ENCODE measurements at regions not wholly inside any gene's neighbourhood (a gene's known extent, or its start where the extent isn't known, plus 50 kb on each side); places are given as distances from the start of the nearest gene placed in this dataset.
"Not testable (repeated sequence)": the region's sequence is repeated elsewhere in the genome, so short reads cannot be mapped to it uniquely, and the experiment has no call there.

GRCh38 chr17:31629696-31630470 lies 229.2 kb downstream of the COPRS start:
- no peak for DNase-seq (ENCODE audit: low read depth in 1 of 2, low spot score in 1 of 2)

DNA sequence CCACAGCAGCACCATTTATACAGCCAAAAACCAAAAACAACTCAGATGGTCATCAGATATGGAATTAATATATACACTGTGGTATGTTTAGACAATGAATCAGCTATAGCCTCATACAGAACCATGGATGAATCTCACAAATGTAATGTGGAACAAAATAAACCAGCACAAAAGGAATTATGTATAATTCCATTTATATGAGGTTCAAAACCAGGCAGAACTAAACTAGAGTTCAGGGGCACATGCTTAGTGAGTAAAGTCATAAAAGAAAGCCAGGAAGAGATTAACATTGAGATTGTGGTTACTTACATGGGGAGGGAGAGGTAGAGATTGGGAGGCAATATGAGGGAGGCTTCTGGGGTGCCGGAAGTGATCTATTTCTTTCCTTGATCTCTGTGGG lies 231.1 kb downstream of the COPRS start:
- DNase-seq (ENCODE audit: low read depth in 1 of 2, low spot score in 1 of 2), result no peak

DNA sequence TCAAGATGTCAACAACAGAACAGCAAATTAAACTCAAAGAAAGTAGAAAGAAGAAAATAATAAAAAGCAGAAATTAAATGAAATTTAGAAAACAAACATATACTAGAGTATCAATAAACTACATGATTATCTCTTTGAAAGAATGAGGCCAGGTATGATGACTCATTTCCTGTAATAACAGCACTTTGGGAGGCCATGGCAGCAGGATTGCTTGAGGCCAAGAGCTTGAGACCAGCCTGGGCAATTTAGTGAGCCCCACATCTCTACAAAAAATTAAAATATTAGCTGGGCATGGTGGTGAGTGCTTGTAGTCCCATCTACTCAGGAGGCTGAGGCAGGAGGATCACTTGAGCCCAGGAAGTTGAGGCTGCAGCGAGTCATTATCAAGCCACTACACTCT lies 232.5 kb downstream of the RAB11FIP4 start:
- no peak for DNase-seq (ENCODE audit: low read depth in 1 of 2, low spot score in 1 of 2)

- no peak for DNase-seq (ENCODE audit: low read depth in 1 of 2, low spot score in 1 of 2)
Measured at GRCh38 chr17:31622500-31622899, 231.0 kb downstream of the RAB11FIP4 start.

DNA sequence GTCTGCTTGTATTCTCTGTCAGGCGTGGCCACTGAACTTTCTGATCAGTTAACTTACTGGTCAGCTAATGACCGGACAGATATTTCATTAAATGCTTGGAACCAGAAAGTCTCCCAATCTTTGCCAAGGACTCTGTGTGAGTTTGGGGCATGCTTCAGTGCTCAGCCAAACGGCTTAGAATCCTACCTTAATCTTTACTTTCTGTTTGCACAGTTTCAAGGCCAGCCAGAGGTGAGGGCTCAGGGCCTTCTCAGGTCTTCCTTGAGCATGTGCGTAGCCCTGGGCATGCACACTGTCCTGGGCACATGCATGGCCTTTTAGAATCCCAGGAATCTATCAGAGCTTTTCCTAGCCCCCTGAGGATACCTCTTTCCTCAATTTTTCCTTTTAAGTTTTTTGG lies 230.1 kb downstream of the RAB11FIP4 start:
- DNase-seq (ENCODE audit: low read depth in 1 of 2, low spot score in 1 of 2), result no peak

DNA sequence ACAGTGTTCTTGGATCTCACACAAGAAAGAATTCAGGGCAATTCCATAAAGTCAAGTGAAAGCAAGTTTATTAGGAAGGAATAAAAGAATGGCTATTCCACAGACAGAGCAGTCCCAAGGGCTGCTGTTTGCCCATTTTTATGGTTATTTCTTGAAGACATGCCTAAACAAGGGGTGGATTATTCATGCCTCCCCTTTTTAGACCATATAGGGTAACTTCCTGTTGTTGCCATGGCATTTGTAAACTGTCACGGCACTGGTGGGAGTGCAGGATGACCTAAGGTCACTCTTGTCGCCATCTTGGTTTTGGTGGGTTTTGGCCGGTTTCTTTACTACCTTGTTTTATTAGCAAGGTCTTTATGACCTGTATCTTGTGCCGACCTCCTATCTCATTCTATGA lies 219.6 kb downstream of the RAB11FIP4 start:
- DNase-seq (ENCODE audit: low read depth in 1 of 2, low spot score in 1 of 2), result not testable (repeated sequence)

DNA sequence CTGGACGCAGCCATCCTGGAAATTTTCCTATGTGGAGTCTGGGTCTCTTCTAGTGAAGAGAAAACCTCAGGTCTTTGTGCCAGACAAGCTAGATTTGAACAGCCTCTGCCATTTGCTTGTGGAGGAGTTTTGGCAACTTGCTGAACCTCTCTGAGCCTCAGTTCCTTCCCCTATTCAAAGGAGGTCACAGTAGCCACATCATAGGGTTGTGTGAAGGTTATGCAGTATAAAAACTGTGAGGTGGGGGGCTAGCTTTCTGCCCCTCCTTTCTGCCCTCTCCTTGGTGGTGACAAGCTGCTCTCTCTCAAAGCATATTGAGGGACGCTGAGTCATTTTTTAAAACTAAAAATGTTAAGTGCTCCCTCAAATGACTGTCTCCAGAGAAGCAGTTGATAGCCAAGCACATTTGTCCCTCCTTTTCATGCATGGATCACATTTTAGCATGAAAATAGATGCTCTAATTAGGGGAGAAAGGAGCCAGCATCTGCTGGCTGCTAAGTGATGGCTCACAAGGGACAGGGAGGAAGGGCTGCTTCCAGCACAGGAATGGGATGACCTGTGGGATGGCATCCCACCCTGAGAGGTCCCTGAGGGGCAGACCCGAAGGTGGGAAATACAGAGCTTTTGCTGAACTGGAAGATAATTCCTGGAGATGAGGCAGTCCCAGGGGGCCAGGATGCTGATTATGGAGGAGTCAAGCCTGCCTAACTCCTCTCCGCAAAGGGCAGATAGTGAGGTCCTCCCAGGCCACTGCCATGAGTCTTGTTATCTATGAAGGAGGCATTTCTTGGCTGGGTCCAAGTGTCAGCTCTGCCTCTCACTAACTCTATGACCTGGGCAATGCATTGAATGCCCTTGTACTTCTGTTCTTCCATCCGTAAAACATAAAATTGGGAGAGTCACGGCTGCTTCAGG lies 218.8 kb downstream of the RAB11FIP4 start:
- DNase-seq (ENCODE audit: low read depth in 1 of 2, low spot score in 1 of 2), result no peak

- DNase-seq (ENCODE audit: low read depth in 1 of 2, low spot score in 1 of 2), result no peak
Measured at GRCh38 chr17:31609331-31609730, 217.9 kb downstream of the RAB11FIP4 start.

- DNase-seq (ENCODE audit: low read depth in 1 of 2, low spot score in 1 of 2), result no peak
Measured at GRCh38 chr17:31608659-31609254, 217.3 kb downstream of the RAB11FIP4 start.

DNA sequence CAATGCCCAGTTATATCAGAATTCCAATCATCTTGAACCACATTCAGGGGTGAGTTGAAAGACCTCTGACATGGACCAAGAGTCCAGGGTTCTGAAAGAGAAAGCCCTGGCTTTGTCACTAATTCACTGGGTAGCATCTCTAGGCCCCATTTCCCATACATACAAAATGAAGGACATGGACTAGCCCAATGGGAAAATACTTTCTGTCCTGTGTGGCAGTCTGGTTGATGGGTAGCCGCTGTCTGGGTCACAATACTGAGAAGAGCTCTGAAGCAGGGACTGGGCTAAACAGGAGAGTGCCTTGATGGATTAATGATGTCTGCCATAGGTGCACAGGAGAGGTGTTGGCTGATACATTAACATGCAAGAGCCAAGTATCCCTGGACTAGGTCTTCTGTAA lies 214.3 kb downstream of the RAB11FIP4 start:
- DNase-seq (ENCODE audit: low read depth in 1 of 2, low spot score in 1 of 2), result no peak

DNA sequence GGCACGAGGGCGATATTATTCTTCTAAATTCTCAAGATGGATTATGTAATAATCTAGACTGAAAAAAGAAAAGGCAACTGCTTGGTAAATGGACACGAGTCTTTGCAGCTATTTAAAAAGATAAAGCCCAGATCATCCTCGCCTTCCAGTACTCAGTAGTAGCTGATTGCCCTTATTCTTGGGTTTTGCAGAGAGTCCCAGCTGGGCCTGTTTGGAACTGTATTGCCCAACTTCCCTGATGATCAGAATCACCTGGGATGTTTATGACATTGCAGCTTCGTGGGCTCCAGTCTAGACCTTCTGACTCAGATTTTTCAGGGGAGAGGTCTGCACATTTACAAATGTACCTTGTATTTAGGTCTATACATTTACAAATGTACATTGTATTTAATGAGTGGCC lies 213.5 kb downstream of the RAB11FIP4 start:
- DNase-seq (ENCODE audit: low read depth in 1 of 2, low spot score in 1 of 2), result no peak

GRCh38 chr17:31600144-31600543 lies 208.7 kb downstream of the RAB11FIP4 start:
- not testable (repeated sequence) for DNase-seq (ENCODE audit: low read depth in 1 of 2, low spot score in 1 of 2)

DNA sequence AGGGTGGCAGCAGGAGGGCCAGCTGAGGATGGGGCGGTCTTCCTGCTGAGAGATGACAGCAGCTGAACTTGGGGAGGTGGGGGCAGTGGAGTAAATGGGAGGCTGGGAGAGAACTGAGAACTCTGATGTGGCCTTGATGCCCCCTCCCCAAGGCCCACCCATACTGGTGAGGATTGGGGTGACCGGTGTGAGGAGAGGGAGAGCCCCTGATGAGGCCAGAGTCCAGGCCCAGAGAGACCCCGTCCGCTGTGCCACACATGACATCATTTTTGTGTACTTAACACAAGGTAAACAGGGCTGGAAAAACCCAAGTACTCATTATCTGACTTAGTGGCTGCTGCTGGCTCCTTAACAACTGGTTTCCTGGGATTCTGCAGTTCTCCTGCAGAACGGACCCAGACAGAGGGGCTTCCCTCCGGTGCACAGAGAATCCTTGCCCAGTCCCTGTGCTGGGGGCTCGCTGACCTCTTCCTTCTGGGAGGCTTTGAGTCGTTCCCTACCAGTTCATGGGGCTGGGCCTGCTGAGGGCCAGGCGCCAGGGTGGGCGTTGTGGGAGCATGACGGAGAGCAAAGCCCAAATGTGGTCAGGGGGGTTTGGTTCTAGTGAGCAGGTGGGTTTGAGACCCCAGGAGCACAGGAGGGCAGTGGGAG lies 207.6 kb downstream of the RAB11FIP4 start:
- no peak for DNase-seq (ENCODE audit: low read depth in 1 of 2, low spot score in 1 of 2)

DNA sequence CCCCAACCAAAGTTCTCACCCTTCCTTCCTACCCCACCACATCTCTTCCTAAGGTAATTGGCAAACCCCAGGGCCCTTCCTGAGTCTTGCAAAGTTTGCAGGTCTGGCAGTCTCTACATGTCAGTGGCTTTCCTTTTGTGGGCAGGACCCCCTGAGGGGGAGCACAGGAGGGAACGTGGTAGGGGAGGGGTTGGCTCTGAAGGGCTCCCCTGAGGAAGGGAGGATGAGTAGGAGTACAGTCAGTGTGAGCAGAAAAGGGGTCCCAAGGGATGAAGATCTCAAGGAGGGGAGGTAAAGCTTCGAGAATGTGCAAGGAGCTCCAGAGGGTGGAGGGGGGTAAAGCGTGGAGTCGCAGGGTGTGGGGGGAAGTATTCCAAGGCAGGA lies 206.9 kb downstream of the RAB11FIP4 start:
- DNase-seq (ENCODE audit: low read depth in 1 of 2, low spot score in 1 of 2), result no peak

DNA sequence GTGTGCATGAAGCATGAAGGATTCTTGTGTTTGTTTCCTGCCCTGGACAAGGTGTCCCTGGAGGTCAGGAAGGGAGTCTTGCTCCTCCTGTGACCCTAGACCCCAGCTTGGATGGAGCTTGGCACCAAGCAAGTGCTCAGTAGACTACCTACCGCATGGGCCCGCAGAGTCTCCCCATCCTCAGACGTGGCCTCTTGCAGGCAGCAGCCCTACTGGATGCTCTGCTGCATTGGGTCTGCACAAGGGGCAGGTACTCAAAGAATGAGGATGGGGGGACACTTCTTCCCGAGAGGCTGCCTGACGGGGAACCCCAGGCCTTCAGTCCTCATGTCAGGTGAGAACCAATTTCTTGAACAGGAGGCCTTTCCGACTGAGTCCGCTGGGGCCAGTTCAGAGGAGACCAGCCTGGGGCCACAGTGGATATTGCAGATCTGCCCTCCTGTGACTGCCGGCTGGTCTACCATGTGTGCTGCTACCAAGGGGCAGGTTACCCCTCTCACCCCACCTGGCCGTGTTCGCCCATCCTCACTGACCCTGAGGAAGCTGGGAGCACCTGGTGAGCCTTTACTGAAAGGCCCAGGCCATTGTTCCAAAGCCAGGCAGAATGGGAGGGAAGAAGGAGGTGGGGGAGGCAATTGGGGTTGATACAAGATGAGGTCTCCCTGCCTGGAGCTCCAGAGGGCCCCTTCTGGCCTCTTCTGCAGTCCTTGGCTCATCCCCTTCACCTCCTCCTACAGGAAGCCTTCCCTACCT lies 206.3 kb downstream of the RAB11FIP4 start:
- DNase-seq (ENCODE audit: low read depth in 1 of 2, low spot score in 1 of 2), result no peak

DNA sequence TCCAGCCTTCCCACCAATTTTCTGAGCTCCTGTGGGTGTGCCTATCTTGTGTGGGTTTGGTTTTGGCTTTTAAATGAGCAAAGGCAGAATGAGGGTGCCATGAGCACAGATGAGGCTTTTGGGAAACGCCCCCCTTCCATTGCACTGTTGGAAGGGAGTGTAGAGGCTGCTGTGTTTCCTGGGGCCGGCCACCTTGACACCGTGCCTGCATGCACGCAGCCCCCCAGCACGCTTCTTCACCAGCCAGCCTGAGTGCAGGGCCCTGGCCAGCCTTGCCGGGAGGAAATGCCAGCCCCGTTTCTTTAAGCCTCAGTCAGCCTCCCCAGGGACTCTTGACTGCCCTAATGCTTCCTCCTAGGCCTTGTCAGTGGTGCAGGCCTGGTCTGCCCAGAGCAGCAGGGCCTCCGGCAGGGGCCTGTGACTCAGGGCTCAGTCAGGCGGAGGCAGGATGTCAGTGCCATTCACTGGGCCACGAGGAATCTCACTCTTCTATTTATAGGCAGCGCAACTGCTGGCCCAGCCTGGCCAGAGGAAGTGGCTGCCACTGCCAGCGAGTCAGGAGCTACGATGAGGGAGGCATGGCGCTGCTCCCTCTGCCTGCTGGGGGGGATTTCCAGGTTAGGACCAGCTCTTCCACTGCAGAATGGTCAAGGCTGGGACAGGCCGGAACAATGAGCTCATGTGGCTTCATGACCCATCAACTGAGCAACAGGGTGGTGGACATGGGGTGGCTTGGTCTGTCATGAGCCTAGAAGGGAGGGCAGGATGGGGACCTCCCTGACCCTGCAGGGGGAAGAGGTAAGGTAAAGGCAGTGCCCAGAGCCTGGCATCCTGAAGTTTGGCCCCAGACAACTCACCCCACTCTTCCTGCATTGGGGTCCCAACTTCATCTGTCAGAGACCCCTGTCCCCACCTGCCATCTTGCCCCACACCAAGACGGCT lies 205.2 kb downstream of the RAB11FIP4 start:
- no peak for DNase-seq (ENCODE audit: low read depth in 1 of 2, low spot score in 1 of 2)

DNA sequence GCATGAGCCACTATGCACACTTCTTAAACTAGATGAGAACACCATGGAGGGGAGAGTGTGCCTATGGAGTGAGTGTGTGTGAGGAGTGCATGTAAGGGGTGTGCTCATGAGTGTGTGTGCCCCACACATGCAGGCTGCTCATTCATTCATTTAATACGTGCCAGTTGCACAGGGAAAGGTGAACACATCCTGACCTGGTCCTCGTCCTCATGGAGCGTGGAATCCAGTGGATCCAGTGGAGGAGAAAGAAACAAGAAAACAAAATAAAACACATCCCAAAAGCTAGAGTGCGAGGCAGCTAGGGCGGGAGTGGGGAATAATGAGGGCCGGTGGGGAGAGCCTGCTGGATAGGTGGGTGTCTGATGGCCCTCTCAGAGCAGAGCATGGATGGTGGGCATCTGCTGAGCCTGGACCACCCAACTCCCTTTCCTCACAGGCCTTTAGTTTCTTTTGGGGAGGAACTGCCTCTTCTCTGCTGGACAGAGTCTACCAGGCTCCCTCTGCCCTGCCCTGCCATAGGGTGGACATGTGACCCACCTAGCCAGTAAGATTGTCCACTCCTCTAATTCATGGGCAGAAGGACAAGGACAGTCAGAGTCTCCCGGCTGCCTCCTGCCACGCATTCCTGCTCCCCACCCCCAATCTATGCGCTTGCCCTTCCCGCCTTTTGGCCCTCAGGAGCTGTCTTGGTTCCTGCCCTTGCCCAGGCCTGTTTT lies 204.3 kb downstream of the RAB11FIP4 start:
- DNase-seq (ENCODE audit: low read depth in 1 of 2, low spot score in 1 of 2), result no peak

- DNase-seq (ENCODE audit: low read depth in 1 of 2, low spot score in 1 of 2), result no peak
Measured at GRCh38 chr17:31595076-31595475, 203.6 kb downstream of the RAB11FIP4 start.

GRCh38 chr17:31594416-31594815 lies 202.9 kb downstream of the RAB11FIP4 start:
- no peak for DNase-seq (ENCODE audit: low read depth in 1 of 2, low spot score in 1 of 2)

Data from activated CD4-positive, alpha-beta T cell treated with anti-CD3 and anti-CD28 coated beads, Interleukin-2, amount 50 U/mL, for 24 hours (primary cell).